Skin epidermis (tissue), 12 donors: ENCODE measurements at regions not wholly inside any gene's neighbourhood (a gene's known extent, or its start where the extent isn't known, plus 50 kb on each side); places are given as distances from the start of the nearest gene placed in this dataset.

Experiments
- H3K27ac ChIP-seq, 21 experiments: fragments of 200-600 bp; sonication (generic) in 11 of 21; one replicate each; pipeline ENCODE4 v1.5.0; 2020; ENCODE audit warnings: mild to moderate bottlenecking in 3 of 21, inconsistent platforms in 2 of 21, moderate library complexity in 2 of 21
- H3K4me3 ChIP-seq, 7 experiments: fragments of 200-600 bp; sonication (generic) in 2 of 7; one replicate each; pipeline ENCODE4 v1.5.0; 2020; ENCODE audit warnings: inconsistent platforms in 2 of 7, mild to moderate bottlenecking in 2 of 7, moderate library complexity in 1 of 7

DNA sequence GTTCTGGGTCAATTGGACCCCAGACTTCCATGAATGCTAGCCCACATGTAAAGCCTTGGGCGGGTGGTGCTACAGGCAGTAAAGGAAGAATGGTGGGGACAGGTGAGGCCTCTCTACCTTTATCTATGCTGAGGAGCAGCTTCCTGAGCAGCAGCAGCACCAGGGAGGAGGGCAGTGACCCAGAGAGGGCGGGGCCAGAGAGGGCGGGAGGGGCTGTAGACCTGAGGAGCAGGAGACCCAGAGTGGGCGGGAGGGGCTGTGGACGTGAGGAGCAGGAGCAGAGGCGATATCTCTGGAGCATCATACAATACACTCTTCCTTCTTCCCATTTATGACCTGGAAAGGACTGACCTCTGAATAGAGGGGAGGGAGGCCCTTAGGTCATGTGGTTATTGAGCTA lies 165.9 kb downstream of the MTRR start:
- H3K4me3 ChIP-seq, result no peak overlapping the region
- no peak overlapping the region for H3K27ac ChIP-seq

- no peak overlapping the region for H3K4me3 ChIP-seq
- H3K27ac ChIP-seq, result no peak overlapping the region
These were observed 180.0 kb downstream of the MTRR start for GRCh38 chr5:8048920-8049319.

- Histone ChIP-seq H3K4me3 (no peak overlapping the region), H3K27ac (no peak overlapping the region)
These were observed 181.7 kb downstream of the MTRR start for GRCh38 chr5:8050616-8051175.

DNA sequence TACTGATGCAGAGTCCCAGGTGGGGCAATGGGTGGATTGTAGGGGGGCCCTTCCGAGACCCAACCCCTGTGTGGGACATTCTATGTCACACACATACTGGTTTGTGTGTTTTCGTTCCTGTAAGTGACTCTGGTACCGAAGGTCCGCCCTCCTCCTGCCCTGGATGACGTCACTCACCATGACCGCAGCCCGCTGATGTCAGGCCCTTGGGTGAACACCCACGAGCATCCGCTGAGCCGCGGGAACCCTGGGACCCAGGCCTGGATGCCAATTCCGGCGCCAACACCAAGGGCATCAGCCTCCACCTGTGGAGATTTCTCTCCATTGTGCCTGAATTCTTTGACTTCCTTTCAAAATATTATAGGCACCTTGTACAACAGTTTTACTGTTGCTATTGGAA lies 184.3 kb downstream of the MTRR start:
- Histone ChIP-seq H3K4me3 (no peak overlapping the region), H3K27ac (no peak overlapping the region)

DNA sequence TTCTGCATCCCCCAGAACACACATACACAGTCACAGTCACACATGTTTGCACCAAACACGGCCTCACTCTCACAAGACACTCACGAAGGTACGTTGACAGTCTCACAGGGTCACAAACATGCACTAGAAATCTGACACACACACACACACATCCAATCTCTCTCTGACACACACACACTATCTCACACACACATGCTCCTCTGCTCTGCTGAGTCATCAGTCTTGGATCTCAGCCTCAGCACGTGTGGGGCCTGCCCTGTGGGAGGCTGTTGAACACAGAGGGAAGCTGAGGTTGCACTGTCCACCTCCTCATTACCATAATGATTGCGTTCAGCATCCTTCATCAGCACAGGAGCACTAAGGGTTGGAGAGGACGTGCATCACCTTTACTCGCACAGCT lies 188.8 kb downstream of the MTRR start:
- H3K4me3 ChIP-seq, result no peak overlapping the region
- H3K27ac ChIP-seq, result no peak overlapping the region

DNA sequence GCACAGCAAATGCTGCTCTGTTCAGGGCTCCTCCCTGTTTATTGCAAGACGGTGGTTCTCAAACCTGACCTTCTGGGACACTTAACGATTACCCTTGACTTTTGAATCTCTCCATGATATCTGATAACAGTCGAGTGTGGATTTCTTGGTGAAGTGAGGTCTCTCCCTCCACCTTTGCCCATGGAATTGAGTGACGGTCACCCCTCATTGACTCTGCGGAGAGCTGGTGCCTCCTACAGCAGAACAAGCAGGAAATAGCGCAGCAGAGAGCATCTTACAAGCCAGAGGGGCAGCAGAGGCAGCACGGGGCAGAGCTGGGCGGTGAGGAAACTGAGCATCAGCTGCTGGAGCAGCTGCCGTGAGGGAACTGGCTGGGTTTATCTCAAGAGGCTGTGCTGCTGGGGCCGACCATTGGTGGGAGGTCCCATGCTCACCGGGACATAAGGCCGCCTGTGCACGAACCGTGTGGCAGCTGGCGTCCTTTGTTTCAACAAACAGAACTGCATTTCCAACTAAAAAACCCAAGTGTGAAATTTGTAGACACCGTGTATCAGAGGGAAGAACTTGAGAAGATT lies 189.8 kb downstream of the MTRR start:
- H3K4me3 ChIP-seq, result no peak overlapping the region
- H3K27ac ChIP-seq, result no peak overlapping the region

DNA sequence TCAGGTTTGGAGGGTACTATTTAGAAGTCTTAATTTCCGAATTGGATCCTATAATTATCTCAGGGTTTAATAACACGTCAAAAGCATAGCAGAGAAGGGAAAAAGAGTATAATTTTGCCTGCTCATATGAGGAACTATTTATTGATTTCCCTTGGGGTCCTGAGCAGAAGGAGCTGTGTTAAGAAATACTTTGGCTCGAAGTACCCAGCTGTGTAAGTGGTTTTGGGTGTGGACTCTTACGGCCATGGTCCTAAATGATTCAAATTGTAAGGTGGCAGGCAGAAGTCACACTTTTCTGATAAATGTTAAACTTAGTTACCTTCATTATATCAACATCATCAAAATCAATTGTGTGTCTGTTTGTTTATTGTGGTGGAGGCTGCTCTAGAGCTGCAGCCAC lies 190.4 kb downstream of the MTRR start:
- H3K4me3 ChIP-seq, result no peak overlapping the region
- H3K27ac ChIP-seq, result no peak overlapping the region

DNA sequence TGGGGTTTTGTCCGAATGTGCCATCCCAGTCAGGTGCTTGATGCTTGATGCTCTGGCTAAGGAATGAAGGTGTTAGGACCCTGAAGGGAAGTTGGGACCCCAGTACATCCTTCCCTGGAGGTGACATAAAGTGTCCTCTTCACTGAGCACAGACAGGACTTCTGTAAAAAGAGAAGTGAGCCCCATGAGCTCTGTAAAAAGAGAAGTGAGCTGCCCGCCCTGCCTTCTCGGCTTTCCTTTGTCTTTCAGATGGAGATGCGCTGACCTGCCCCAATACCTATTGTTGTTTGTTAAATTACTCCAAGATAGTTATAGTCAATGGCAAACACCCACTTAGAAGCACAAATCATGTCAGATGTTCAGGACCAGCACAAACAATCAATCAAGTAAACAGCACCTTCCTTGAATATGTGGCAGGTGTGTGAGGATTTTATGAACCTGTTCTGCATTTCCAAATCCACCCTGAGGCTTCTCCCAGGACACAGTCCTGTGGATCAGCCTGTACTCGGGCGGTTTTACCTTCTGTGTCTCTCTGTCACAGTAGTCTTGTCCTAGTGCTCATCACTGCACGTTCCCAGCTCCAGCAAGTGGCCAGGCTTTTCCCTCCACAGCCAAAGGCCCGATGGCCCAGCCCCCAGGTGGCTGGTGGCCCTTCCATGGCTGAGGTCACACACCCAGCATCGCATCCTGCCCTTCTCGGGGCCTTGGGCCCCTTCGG lies 191.4 kb downstream of the MTRR start:
- Histone ChIP-seq H3K27ac (no peak overlapping the region), H3K4me3 (no peak overlapping the region)

DNA sequence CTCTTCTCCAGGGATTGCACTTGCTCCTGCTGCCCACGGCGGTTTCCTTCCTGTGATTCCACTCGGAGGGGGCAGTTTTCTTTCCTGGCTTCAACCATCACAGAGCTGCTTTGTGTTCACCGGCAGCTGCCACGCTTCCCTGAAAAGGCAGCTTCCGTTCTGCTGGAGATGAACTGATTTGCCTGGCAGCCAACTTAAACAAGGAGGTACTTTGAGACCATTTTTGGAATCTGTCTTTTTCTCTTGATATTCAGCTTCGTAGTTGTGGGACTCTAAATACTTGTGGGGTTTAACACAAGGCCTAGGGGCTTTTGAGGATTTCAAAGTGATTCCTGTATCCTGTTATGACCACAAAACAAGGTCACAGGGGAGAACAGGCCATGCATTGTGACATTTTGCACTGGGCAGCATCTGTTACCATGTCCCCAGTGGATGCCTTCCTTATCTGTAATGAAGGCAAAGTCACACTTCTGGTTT lies 192.0 kb downstream of the MTRR start:
- Histone ChIP-seq H3K27ac (no peak overlapping the region), H3K4me3 (no peak overlapping the region)

GRCh38 chr5:8062521-8062920 lies 193.6 kb downstream of the MTRR start:
- H3K4me3 ChIP-seq, result no peak overlapping the region
- no peak overlapping the region for H3K27ac ChIP-seq

GRCh38 chr5:8068078-8068477 lies 199.1 kb downstream of the MTRR start:
- Histone ChIP-seq H3K27ac (no peak overlapping the region), H3K4me3 (no peak overlapping the region)

DNA sequence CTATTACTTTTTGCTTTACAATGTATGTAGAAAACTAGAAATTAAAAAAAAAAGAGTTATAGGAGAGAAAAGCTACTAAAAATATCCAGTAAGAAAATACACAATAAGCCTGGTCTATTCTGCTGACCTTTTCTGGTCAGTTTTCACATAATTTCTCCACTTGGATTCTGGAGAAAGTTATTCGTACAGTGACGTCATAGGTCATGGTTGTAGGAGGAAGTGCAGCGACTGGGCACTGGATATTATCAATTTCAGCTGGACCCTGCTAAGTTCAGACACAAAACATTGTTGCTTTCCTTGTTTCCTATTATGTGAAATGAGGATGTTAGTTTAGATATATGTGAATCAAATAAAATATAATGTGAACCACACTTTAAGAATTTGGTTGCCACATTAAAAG lies 201.2 kb downstream of the MTRR start:
- H3K4me3 ChIP-seq, result no peak overlapping the region
- no peak overlapping the region for H3K27ac ChIP-seq

DNA sequence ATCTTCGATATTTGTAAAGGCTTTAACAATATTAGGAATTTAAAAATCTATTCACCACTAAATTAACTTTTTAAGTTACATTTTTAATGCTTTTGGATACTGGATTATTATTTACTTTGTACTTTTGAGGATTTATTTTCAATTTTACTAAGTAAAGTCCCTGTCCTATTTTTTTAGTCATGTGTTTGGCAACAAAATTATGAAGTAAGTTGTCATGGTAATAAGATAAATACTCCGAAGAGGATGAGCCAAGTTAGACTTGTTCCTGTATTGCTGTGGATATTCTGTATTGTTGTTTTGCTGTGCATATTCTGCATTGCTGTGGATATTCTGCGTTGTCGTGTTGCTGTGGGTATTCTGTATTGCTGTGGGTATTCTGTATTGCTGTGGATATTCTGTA lies 210.1 kb downstream of the MTRR start:
- H3K4me3 ChIP-seq, result no peak overlapping the region
- H3K27ac ChIP-seq, result no peak overlapping the region

- Histone ChIP-seq H3K4me3 (no peak overlapping the region), H3K27ac (no peak overlapping the region)
These were observed 212.2 kb downstream of the MTRR start for GRCh38 chr5:8081179-8081578.

GRCh38 chr5:8093669-8094068 lies 224.7 kb downstream of the MTRR start:
- H3K27ac ChIP-seq, result no peak overlapping the region
- no peak overlapping the region for H3K4me3 ChIP-seq

DNA sequence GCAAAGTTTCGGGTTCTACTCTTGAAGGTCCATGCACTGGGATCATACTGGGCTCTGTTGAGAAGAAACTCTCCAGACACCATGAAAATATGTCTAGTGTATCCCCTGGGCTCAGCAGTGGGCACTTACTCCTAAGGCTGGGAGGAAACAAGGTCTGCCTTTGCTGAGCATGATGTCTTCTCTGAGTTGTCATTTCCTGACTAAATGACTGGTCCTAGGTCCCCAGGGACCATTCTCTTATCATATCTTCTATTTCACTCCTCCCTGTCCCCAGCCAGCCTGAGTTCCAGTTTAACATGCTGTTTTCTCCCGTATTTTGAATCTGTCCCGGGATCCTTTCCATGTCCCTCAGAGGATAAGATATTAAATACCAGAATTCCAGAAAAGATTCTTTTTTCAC lies 225.4 kb downstream of the MTRR start:
- no peak overlapping the region for H3K4me3 ChIP-seq
- no peak overlapping the region for H3K27ac ChIP-seq

GRCh38 chr5:8097146-8097545 lies 228.2 kb downstream of the MTRR start:
- H3K4me3 ChIP-seq, result no peak overlapping the region
- H3K27ac ChIP-seq, result no peak overlapping the region

- H3K27ac ChIP-seq, result no peak overlapping the region
- no peak overlapping the region for H3K4me3 ChIP-seq
These were observed 229.1 kb downstream of the MTRR start for GRCh38 chr5:8098081-8098480.

- Histone ChIP-seq H3K27ac (no peak overlapping the region), H3K4me3 (no peak overlapping the region)
These were observed 233.8 kb downstream of the MTRR start for GRCh38 chr5:8102714-8103113.

- H3K27ac ChIP-seq, result no peak overlapping the region
- H3K4me3 ChIP-seq, result no peak overlapping the region
These were observed 245.8 kb downstream of the MTRR start for GRCh38 chr5:8114597-8115266.

GRCh38 chr5:8123559-8123958 lies 254.6 kb downstream of the MTRR start:
- H3K27ac ChIP-seq, result no peak overlapping the region
- H3K4me3 ChIP-seq, result no peak overlapping the region
